B cell (primary cell): ENCODE measurements at regions not wholly inside any gene's neighbourhood (a gene's known extent, or its start where the extent isn't known, plus 50 kb on each side); places are given as distances from the start of the nearest gene placed in this dataset.

Experiments used
- ATAC-seq: fragments of 200-7000 bp; cut with Tn5 transposase; one replicate; pipeline ENCODE4 v1.10.0; 2021; ENCODE audit warnings: low read depth, mild to moderate bottlenecking, moderate number of reproducible peaks, moderate library complexity
- CTCF ChIA-PET: fragments of 350-600 bp; sonication (Branson Sonifier 250); formaldehyde crosslinking; loops from one replicate; lab custom pipeline; 2021; ENCODE audit warnings: antibody characterized with exemption, inconsistent platforms; lab: Charles Lee
- POLR2A ChIA-PET: fragments of 350-600 bp; sonication (Branson Sonifier 250); formaldehyde crosslinking; loops from one replicate; lab custom pipeline; 2021; ENCODE audit warnings: antibody characterized with exemption; lab: Charles Lee
- DNase-seq: peaks from one replicate; pipeline ENCODE4 v3.0.0; 2013
- H2AFZ ChIP-seq: 2 replicates; pipeline ENCODE4 v1.6.1; 2012; ENCODE audit warnings: mild to moderate bottlenecking, low read depth, low read length; ENCODE audit not compliant: insufficient read depth, poor library complexity, severe bottlenecking
- H3K27ac ChIP-seq, 2 donors: 1 replicate in 1 of 2; 2 replicates in 1 of 2; pipeline ENCODE4 v1.5.1; 2012 to 2013; ENCODE audit warnings: low read length in 2 of 2, mild to moderate bottlenecking in 2 of 2, moderate library complexity in 1 of 2
- H3K27me3 ChIP-seq, 4 experiments: fragments of 200-600 bp in 1 of 4; sonication (generic) in 1 of 4; replicated peaks in 1 of 4; 1 replicate in 2 of 4; 2 replicates in 2 of 4; pipeline versions ENCODE4 v1.6.1 to v1.7.0; 2013 to 2016; ENCODE audit warnings: low read length in 3 of 4, mild to moderate bottlenecking in 2 of 4, mixed read lengths in 1 of 4, moderate library complexity in 1 of 4; ENCODE audit not compliant: insufficient read depth in 4 of 4, control insufficient read depth in 3 of 4; ENCODE audit errors: control extremely low read depth in 1 of 4
- H3K36me3 ChIP-seq, 2 experiments: replicated peaks in 1 of 2; 1 replicate in 1 of 2; 2 replicates in 1 of 2; pipeline versions ENCODE4 v1.6.1 to v1.7.1; 2013; ENCODE audit warnings: low read length in 1 of 2; ENCODE audit not compliant: insufficient read depth in 2 of 2, control insufficient read depth in 1 of 2; ENCODE audit errors: control extremely low read depth in 1 of 2, extremely low read depth in 1 of 2
- H3K4me1 ChIP-seq, 2 donors: fragments of 200-600 bp in 1 of 2; sonication (generic) in 1 of 2; 1 replicate in 1 of 2; 2 replicates in 1 of 2; pipeline versions ENCODE4 v1.5.1 to v1.6.1; 2013 to 2017; ENCODE audit warnings: low read length in 2 of 2; ENCODE audit not compliant: control insufficient read depth in 2 of 2, insufficient read depth in 2 of 2
- H3K4me2 ChIP-seq: replicated peaks from 2 replicates; pipeline ENCODE3; 2012; ENCODE audit warnings: mild to moderate bottlenecking, low read depth, low read length; ENCODE audit not compliant: poor library complexity, severe bottlenecking
- H3K4me3 ChIP-seq, 5 experiments: fragments of 200-600 bp in 1 of 5; sonication (generic) in 1 of 5; 1 replicate in 3 of 5; 2 replicates in 2 of 5; pipeline versions ENCODE4 v1.5.1 to v1.7.0; 2011 to 2016; ENCODE audit warnings: low read length in 4 of 5, mild to moderate bottlenecking in 4 of 5, low read depth in 2 of 5, control low read depth in 1 of 5, moderate library complexity in 1 of 5; ENCODE audit not compliant: insufficient read depth in 1 of 5; ENCODE audit errors: control extremely low read depth in 1 of 5, extremely low read depth in 1 of 5
- H3K79me2 ChIP-seq: fragments of 200-600 bp; sonication (generic); one replicate; pipeline ENCODE4 v1.6.0; 2016; ENCODE audit warnings: low read length; ENCODE audit not compliant: control insufficient read depth, insufficient read depth
- H3K9ac ChIP-seq: fragments of 200-600 bp; sonication (generic); 2 replicates; pipeline ENCODE4 v1.6.1; 2017; ENCODE audit warnings: mild to moderate bottlenecking, low read length, moderate library complexity
- H3K9me3 ChIP-seq, 3 donors: one replicate each; pipeline versions ENCODE4 v1.6.1 to v1.7.1; 2013; ENCODE audit warnings: low read length in 2 of 3; ENCODE audit not compliant: control insufficient read depth in 2 of 3, insufficient read depth in 1 of 3; ENCODE audit errors: control extremely low read depth in 1 of 3
- H4K20me1 ChIP-seq: 2 replicates; pipeline ENCODE4 v1.6.0; 2012; ENCODE audit warnings: mild to moderate bottlenecking, low read length; ENCODE audit not compliant: insufficient read depth, control insufficient read depth, poor library complexity, severe bottlenecking
- H3K27ac Mint-ChIP-seq: one replicate; pipeline ENCODE4 v1.8.0; 2021; ENCODE audit warnings: mixed read lengths
- H3K27me3 Mint-ChIP-seq: one replicate; pipeline ENCODE4 v1.8.0; 2021; ENCODE audit warnings: mixed read lengths
- H3K4me1 Mint-ChIP-seq: one replicate; pipeline ENCODE4 v1.8.0; 2021; ENCODE audit warnings: mixed read lengths
- H3K4me3 Mint-ChIP-seq: one replicate; pipeline ENCODE4 v1.8.0; 2021; ENCODE audit warnings: mixed read lengths
- H3K9me3 Mint-ChIP-seq: one replicate; pipeline ENCODE4 v1.8.0; 2022; ENCODE audit warnings: mixed read lengths; ENCODE audit not compliant: insufficient read depth
- CTCF ChIP-seq: fragments of 200-600 bp; IDR thresholded peaks from one replicate; pipeline ENCODE4 v1.8.0; 2022; ENCODE audit warnings: antibody characterized with exemption, mild to moderate bottlenecking
- EZH2 ChIP-seq: IDR thresholded peaks from 2 replicates; pipeline ENCODE4 v1.6.1; 2012; ENCODE audit warnings: borderline replicate concordance, low read depth, mild to moderate bottlenecking, moderate library complexity, low read length; ENCODE audit not compliant: insufficient read depth, poor library complexity, severe bottlenecking
- WGBS: methylation state at CpG from one replicate; pipeline ENCODE4 v1.1.5; 2013; ENCODE audit warnings: missing lambda C conversion rate; ENCODE audit not compliant: insufficient coverage; 5-methylcytosine and 5-hydroxymethylcytosine counted together
- intact Hi-C: fragments of 100-400 bp; cut with micrococcal nuclease; formaldehyde crosslinking; loops from one replicate; pipeline ENCODE4 v1.10.0; 2022

DNA sequence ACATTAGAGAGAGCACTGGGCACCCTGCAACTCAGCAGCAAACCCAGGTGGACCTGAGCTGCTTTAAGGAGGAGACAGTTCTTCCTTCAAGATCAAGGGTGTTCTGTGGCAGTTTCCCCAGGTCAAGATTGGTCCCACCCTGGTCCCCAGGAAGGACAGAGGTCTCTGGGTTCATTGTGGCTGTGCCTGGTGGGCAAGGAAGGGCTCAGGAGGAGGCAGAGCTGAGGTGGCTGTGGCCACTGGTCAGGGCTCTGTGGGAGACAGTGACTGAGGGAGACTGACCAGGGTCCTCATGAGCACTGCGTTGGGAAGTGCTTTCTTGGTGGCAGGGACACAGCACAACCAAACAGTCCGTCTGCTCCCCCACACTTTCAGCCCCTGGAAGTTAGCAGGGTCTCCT lies 141.3 kb downstream of the FCRL5 start:
- 86% methylated on average over 1 of the region's 2 CpGs for whole genome bisulfite sequencing
- Histone ChIP-seq H3K36me3 (no peaks in the 10 kb centered on the region), H3K4me1 (no peaks in the 10 kb centered on the region), H3K4me3 (no peak overlapping the region), H3K4me2 (no peak overlapping the region), H3K27me3 (peaks cover 0 to 9% (median 0%) of the 10 kb centered on the region in 4 experiments), H3K27ac (no peak overlapping the region), H2AFZ (no peak overlapping the region), H3K79me2 (no peaks in the 10 kb centered on the region), H4K20me1 (no peaks in the 10 kb centered on the region), H3K9me3 (no peaks in the 10 kb centered on the region), H3K9ac (no peak overlapping the region)
- DNase-seq (no peak), ATAC-seq (no peak)
- intact Hi-C loops, result no loop called here
- ChIA-PET CTCF (no interaction called here), POLR2A (no interaction called here)
- TF ChIP-seq CTCF (no peak), EZH2 (no peak)
- no peaks in the 10 kb centered on the region for H3K4me1 Mint-ChIP-seq
- peaks cover 16% of the 10 kb centered on the region for H3K27me3 Mint-ChIP-seq
- H3K27ac Mint-ChIP-seq, result no peak overlapping the region
- no peak overlapping the region for H3K4me3 Mint-ChIP-seq
- no peaks in the 10 kb centered on the region for H3K9me3 Mint-ChIP-seq

- H3K9ac ChIP-seq, result no peak overlapping the region
- TF ChIP-seq CTCF, result no peak
- TF ChIP-seq EZH2, result no peak
- H3K4me1 Mint-ChIP-seq, result no peaks in the 10 kb centered on the region
- DNase-seq, result no peak
- H3K27ac ChIP-seq, result no peak overlapping the region
- H2AFZ ChIP-seq, result no peak overlapping the region
- intact Hi-C loops, result no loop called here
- ChIA-PET POLR2A (no interaction called here), CTCF (no interaction called here)
- H3K9me3 ChIP-seq, result no peaks in the 10 kb centered on the region
- H3K4me3 ChIP-seq, result no peak overlapping the region
- no peak for ATAC-seq
- no peaks in the 10 kb centered on the region for H3K36me3 ChIP-seq
- no peaks in the 10 kb centered on the region for H3K79me2 ChIP-seq
- 66% methylated on average over 5 of the region's 5 CpGs for WGBS
- no peak overlapping the region for H3K27ac Mint-ChIP-seq
- H3K27me3 ChIP-seq, result peaks cover 0 to 9% (median 0%) of the 10 kb centered on the region in 4 experiments
- H3K4me2 ChIP-seq, result no peak overlapping the region
- H3K4me3 Mint-ChIP-seq, result no peak overlapping the region
- H3K9me3 Mint-ChIP-seq, result no peaks in the 10 kb centered on the region
- no peaks in the 10 kb centered on the region for H4K20me1 ChIP-seq
- no peaks in the 10 kb centered on the region for H3K4me1 ChIP-seq
- H3K27me3 Mint-ChIP-seq, result peaks cover 12% of the 10 kb centered on the region
These were observed 141.9 kb downstream of the FCRL5 start for GRCh38 chr1:157410457-157410856.
